ENCODE measurements at regions not wholly inside any gene's neighbourhood (a gene's known extent, or its start where the extent isn't known, plus 50 kb on each side); places are given as distances from the start of the nearest gene placed in this dataset.

GRCh38 chr6:10048370-10049297 lies 366.2 kb downstream of the TFAP2A start:
- DNase-seq (ENCODE audit: low spot score): no peak

- no peak for DNase-seq (ENCODE audit: low spot score)
Observed at GRCh38 chr6:10042280-10042679, 372.6 kb downstream of the TFAP2A start.

- peak; percentile 3 for DNase-seq (ENCODE audit: low spot score)
Observed at GRCh38 chr6:10033223-10033829, 381.5 kb downstream of the TFAP2A start.

GRCh38 chr6:10031617-10032016 lies 383.3 kb downstream of the TFAP2A start:
- DNase-seq (ENCODE audit: low spot score): no peak

- peak; percentile 32 for DNase-seq (ENCODE audit: low spot score)
Observed at GRCh38 chr6:10030942-10031537, 383.8 kb downstream of the TFAP2A start.

GRCh38 chr6:10028222-10028621 lies 386.7 kb downstream of the TFAP2A start:
- DNase-seq (ENCODE audit: low spot score): no peak

- no peak for DNase-seq (ENCODE audit: low spot score)
Observed at GRCh38 chr6:10019851-10020250, 395.0 kb downstream of the TFAP2A start.

GRCh38 chr6:10014557-10014956 lies 400.3 kb downstream of the TFAP2A start:
- DNase-seq (ENCODE audit: low spot score): no peak

- no peak for DNase-seq (ENCODE audit: low spot score)
Observed at GRCh38 chr6:10000551-10000950, 414.3 kb downstream of the TFAP2A start.

GRCh38 chr6:9999796-10000195 lies 415.1 kb downstream of the TFAP2A start:
- DNase-seq (ENCODE audit: low spot score): no peak

GRCh38 chr6:9986273-9986672 lies 428.6 kb downstream of the TFAP2A start:
- DNase-seq (ENCODE audit: low spot score): no peak

GRCh38 chr6:9985481-9985880 lies 429.4 kb downstream of the TFAP2A start:
- DNase-seq (ENCODE audit: low spot score): no peak

GRCh38 chr6:9984607-9985006 lies 430.3 kb downstream of the TFAP2A start:
- no peak for DNase-seq (ENCODE audit: low spot score)

GRCh38 chr6:9983168-9983567 lies 431.7 kb downstream of the TFAP2A start:
- no peak for DNase-seq (ENCODE audit: low spot score)

GRCh38 chr6:9982215-9982614 lies 432.7 kb downstream of the TFAP2A start:
- no peak for DNase-seq (ENCODE audit: low spot score)

GRCh38 chr6:9979996-9980395 lies 434.9 kb downstream of the TFAP2A start:
- no peak for DNase-seq (ENCODE audit: low spot score)

GRCh38 chr6:9978480-9978879 lies 436.4 kb downstream of the TFAP2A start:
- DNase-seq (ENCODE audit: low spot score): no peak

- DNase-seq (ENCODE audit: low spot score): no peak
Observed at GRCh38 chr6:9977411-9977810, 437.5 kb downstream of the TFAP2A start.

- DNase-seq (ENCODE audit: low spot score): no peak
Observed at GRCh38 chr6:9961646-9962045, 453.2 kb downstream of the TFAP2A start.

GRCh38 chr6:9957215-9957759 lies 457.6 kb downstream of the TFAP2A start:
- no peak for DNase-seq (ENCODE audit: low spot score)

- no peak for DNase-seq (ENCODE audit: low spot score)
Observed at GRCh38 chr6:9948678-9949077, 466.2 kb downstream of the TFAP2A start.

GRCh38 chr6:9943986-9944385 lies 470.9 kb downstream of the TFAP2A start:
- no peak for DNase-seq (ENCODE audit: low spot score)

Measured in HT-29 (cell line).